ENCODE measurements at regions not wholly inside any gene's neighbourhood (a gene's known extent, or its start where the extent isn't known, plus 50 kb on each side); places are given as distances from the start of the nearest gene placed in this dataset.

DNA sequence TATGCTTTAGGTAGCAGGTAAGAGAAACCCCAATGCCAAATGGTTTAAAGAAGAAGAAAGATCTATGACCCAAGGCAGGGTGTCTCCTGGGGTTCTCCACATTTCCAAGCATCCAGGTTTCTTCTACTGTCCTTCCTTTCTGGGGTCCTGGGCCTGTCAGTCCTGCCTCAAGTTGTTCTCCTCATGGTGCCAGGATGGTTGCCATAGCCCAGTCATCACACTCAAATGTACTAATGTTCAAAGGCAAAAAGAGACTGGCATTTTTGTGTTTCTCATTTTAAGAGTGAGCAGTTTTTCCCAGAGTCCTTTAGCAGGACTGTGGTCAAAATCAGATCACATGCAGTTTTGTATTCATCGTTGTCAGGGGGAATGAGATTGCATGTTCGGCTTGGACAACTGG lies 59.9 kb upstream of the BOD1 start:
- no peak for TF ChIP-seq EZH2phosphoT487 (IDR thresholded peaks at IDR 0.05; ENCODE audit: low read depth)
- TF ChIP-seq, protein P1, sequence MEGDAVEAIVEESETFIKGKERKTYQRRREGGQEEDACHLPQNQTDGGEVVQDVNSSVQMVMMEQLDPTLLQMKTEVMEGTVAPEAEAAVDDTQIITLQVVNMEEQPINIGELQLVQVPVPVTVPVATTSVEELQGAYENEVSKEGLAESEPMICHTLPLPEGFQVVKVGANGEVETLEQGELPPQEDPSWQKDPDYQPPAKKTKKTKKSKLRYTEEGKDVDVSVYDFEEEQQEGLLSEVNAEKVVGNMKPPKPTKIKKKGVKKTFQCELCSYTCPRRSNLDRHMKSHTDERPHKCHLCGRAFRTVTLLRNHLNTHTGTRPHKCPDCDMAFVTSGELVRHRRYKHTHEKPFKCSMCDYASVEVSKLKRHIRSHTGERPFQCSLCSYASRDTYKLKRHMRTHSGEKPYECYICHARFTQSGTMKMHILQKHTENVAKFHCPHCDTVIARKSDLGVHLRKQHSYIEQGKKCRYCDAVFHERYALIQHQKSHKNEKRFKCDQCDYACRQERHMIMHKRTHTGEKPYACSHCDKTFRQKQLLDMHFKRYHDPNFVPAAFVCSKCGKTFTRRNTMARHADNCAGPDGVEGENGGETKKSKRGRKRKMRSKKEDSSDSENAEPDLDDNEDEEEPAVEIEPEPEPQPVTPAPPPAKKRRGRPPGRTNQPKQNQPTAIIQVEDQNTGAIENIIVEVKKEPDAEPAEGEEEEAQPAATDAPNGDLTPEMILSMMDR (IDR thresholded peaks at IDR 0.05; ENCODE audit: low read depth, low read length), result no peak
